HEK293 (cell line): ENCODE measurements at regions not wholly inside any gene's neighbourhood (a gene's known extent, or its start where the extent isn't known, plus 50 kb on each side); places are given as distances from the start of the nearest gene placed in this dataset.

Source experiments
- CTCF ChIA-PET: fragments of 350-600 bp; formaldehyde crosslinking; extraction: SDS; loops from one replicate; lab custom pipeline; 2021; ENCODE audit warnings: antibody characterized with exemption; lab: Yijun Ruan, JAX
- POLR2A ChIA-PET: fragments of 300-600 bp; formaldehyde crosslinking; extraction: SDS; loops from one replicate; lab custom pipeline; 2020; ENCODE audit warnings: antibody characterized with exemption, inconsistent platforms; lab: Yijun Ruan, JAX
- H3K27ac ChIP-seq: fragments of 200-500 bp; sonication (Bioruptor generic); 2 replicates; pipeline ENCODE4 v1.5.1; 2014; ENCODE audit warnings: low read depth, low read length, control low read depth, inconsistent platforms; ENCODE audit errors: extremely low read depth
- H3K36me3 ChIP-seq, 2 experiments: fragments of 200-500 bp in 1 of 2; sonication (Bioruptor generic) in 1 of 2; 1 replicate in 1 of 2; 2 replicates in 1 of 2; pipeline ENCODE4 v1.5.1; 2014 to 2017; ENCODE audit warnings: inconsistent platforms in 2 of 2, low read length in 2 of 2; ENCODE audit not compliant: control insufficient read depth in 2 of 2, insufficient read depth in 1 of 2
- H3K4me1 ChIP-seq: fragments of 200-500 bp; sonication (Bioruptor generic); 2 replicates; pipeline ENCODE4 v1.5.1; 2014; ENCODE audit warnings: mild to moderate bottlenecking, low read length, inconsistent platforms; ENCODE audit not compliant: control insufficient read depth, insufficient read depth
- H3K4me3 ChIP-seq: 2 replicates; pipeline ENCODE4 v1.5.1; 2011; ENCODE audit warnings: low read depth, mild to moderate bottlenecking, control low read depth, low read length, moderate library complexity
- H3K9me3 ChIP-seq: fragments of 200-500 bp; sonication (Bioruptor generic); 2 replicates; pipeline ENCODE4 v1.5.1; 2014; ENCODE audit warnings: low read depth, low read length, inconsistent platforms; ENCODE audit not compliant: control insufficient read depth, insufficient read depth
- BCL11A ChIP-seq: fragments of 450-650 bp; formaldehyde crosslinking; IDR thresholded peaks from 2 replicates; pipeline ENCODE4 v1.5.1; 2016; ENCODE audit warnings: low read depth, missing biosample characterization, missing genetic modification characterization
- GFI1B ChIP-seq: fragments of 450-650 bp; formaldehyde crosslinking; IDR thresholded peaks from 2 replicates; pipeline ENCODE4 v1.5.1; 2016; ENCODE audit warnings: missing biosample characterization, missing genetic modification characterization
- GLIS2 ChIP-seq: fragments of 450-650 bp; formaldehyde crosslinking; IDR thresholded peaks from 2 replicates; pipeline ENCODE4 v1.5.1; 2016; ENCODE audit warnings: missing biosample characterization, missing genetic modification characterization
- IKZF3 ChIP-seq: fragments of 450-650 bp; IDR thresholded peaks from 2 replicates; pipeline ENCODE4 v1.5.0; 2018; ENCODE audit warnings: missing biosample characterization, mild to moderate bottlenecking, missing genetic modification characterization, moderate library complexity
- KLF10 ChIP-seq: fragments of 450-650 bp; IDR thresholded peaks from 2 replicates; pipeline ENCODE4 v1.5.1; 2018; ENCODE audit warnings: missing biosample characterization, mild to moderate bottlenecking, missing genetic modification characterization
- KLF16 ChIP-seq: fragments of 450-650 bp; formaldehyde crosslinking; IDR thresholded peaks from 2 replicates; pipeline ENCODE4 v1.5.1; 2017; ENCODE audit warnings: missing biosample characterization, missing genetic modification characterization
- MEIS1 ChIP-seq: sonication (generic); formaldehyde crosslinking; IDR thresholded peaks from 2 replicates; pipeline ENCODE4 v1.8.1; 2022; ENCODE audit warnings: missing genetic modification reagents, mild to moderate bottlenecking, borderline replicate concordance
- SCRT2 ChIP-seq: fragments of 450-650 bp; formaldehyde crosslinking; IDR thresholded peaks from 2 replicates; pipeline ENCODE4 v1.5.1; 2016; ENCODE audit warnings: missing biosample characterization, missing genetic modification characterization
- ZFP69B ChIP-seq: fragments of 450-650 bp; formaldehyde crosslinking; IDR thresholded peaks from 2 replicates; pipeline ENCODE4 v1.5.1; 2016; ENCODE audit warnings: missing biosample characterization, missing genetic modification characterization
- ZNF140 ChIP-seq: fragments of 450-650 bp; formaldehyde crosslinking; IDR thresholded peaks from 2 replicates; pipeline ENCODE4 v1.5.1; 2016; ENCODE audit warnings: missing biosample characterization, missing genetic modification characterization
- ZNF19 ChIP-seq: fragments of 450-650 bp; formaldehyde crosslinking; IDR thresholded peaks from 2 replicates; pipeline ENCODE4; 2016; ENCODE audit warnings: missing biosample characterization, missing genetic modification characterization, low read depth
- ZNF266 ChIP-seq: fragments of 450-650 bp; formaldehyde crosslinking; IDR thresholded peaks from 2 replicates; pipeline ENCODE4 v1.5.1; 2016; ENCODE audit warnings: missing biosample characterization, missing genetic modification characterization, low read depth
- ZNF324 ChIP-seq: fragments of 450-650 bp; formaldehyde crosslinking; IDR thresholded peaks from 2 replicates; pipeline ENCODE4 v1.5.1; 2016; ENCODE audit warnings: missing biosample characterization, missing genetic modification characterization
- ZNF404 ChIP-seq: fragments of 450-650 bp; formaldehyde crosslinking; IDR thresholded peaks from 2 replicates; pipeline ENCODE4 v1.5.1; 2017; ENCODE audit warnings: missing biosample characterization, missing genetic modification characterization
- ZNF768 ChIP-seq: fragments of 450-650 bp; formaldehyde crosslinking; IDR thresholded peaks from 2 replicates; pipeline ENCODE4 v1.5.1; 2018; ENCODE audit warnings: missing biosample characterization, mild to moderate bottlenecking, missing genetic modification characterization
- ZNF830 ChIP-seq: fragments of 450-650 bp; IDR thresholded peaks from 2 replicates; pipeline ENCODE4 v1.5.0; 2018; ENCODE audit warnings: missing biosample characterization, missing genetic modification characterization, low read depth, mild to moderate bottlenecking, moderate library complexity
- ZNF837 ChIP-seq: fragments of 450-650 bp; formaldehyde crosslinking; IDR thresholded peaks from 2 replicates; pipeline ENCODE4 v1.5.1; 2016; ENCODE audit warnings: missing biosample characterization, missing genetic modification characterization
- ZXDB ChIP-seq: fragments of 450-650 bp; formaldehyde crosslinking; IDR thresholded peaks from 2 replicates; pipeline ENCODE4 v1.5.1; 2016; ENCODE audit warnings: missing biosample characterization, missing genetic modification characterization
- TF ChIP-seq, protein P1 (sequence below): fragments of 450-650 bp; formaldehyde crosslinking; IDR thresholded peaks from 2 replicates; pipeline ENCODE4 v1.5.1; 2016; ENCODE audit warnings: missing biosample characterization, missing genetic modification characterization, borderline replicate concordance
- TF ChIP-seq, protein P2 (sequence below): fragments of 450-650 bp; IDR thresholded peaks from 2 replicates; pipeline ENCODE4 v1.5.1; 2018; ENCODE audit warnings: missing biosample characterization, mild to moderate bottlenecking, missing genetic modification characterization
- TF ChIP-seq, protein P3 (sequence below): fragments of 450-650 bp; formaldehyde crosslinking; conservative IDR thresholded peaks from 2 replicates; pipeline ENCODE4 v1.5.1; 2016; ENCODE audit warnings: low read depth, missing biosample characterization, missing genetic modification characterization
- TF ChIP-seq, protein P4 (sequence below): fragments of 450-650 bp; formaldehyde crosslinking; IDR thresholded peaks from 2 replicates; pipeline ENCODE4 v1.5.1; 2016; ENCODE audit warnings: missing biosample characterization, missing genetic modification characterization
- TF ChIP-seq, protein P5 (sequence below): sonication (generic); formaldehyde crosslinking; IDR thresholded peaks from 2 replicates; pipeline ENCODE4 v1.8.1; 2022; ENCODE audit warnings: mild to moderate bottlenecking, moderate library complexity, missing genetic modification reagents
- TF ChIP-seq, protein P6 (sequence below): fragments of 450-650 bp; formaldehyde crosslinking; IDR thresholded peaks from 2 replicates; pipeline ENCODE4 v1.5.1; 2017; ENCODE audit warnings: missing biosample characterization, missing genetic modification characterization

DNA sequence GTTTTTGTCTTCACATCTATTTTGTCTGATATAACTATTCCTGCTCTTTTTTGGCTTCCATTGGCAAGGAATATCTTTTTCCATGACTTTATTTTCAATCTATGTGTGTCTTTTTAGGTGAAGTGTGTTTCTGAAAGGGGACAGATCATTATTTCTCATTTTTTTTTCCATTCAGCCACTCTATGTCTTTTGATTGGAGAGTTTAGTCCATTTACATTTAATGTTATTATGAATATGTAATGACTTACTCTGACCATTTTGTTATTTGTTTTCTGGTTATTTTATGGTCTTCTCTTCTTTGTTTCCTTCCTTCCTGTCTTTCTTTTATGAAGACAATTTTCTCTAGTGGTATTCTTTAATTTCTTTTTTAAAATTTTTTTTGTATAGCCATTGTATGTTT is 178.6 kb upstream of the CNTN5 start:
- no peaks in the 10 kb centered on the region for H3K4me1 ChIP-seq
- TF ChIP-seq, protein P1, sequence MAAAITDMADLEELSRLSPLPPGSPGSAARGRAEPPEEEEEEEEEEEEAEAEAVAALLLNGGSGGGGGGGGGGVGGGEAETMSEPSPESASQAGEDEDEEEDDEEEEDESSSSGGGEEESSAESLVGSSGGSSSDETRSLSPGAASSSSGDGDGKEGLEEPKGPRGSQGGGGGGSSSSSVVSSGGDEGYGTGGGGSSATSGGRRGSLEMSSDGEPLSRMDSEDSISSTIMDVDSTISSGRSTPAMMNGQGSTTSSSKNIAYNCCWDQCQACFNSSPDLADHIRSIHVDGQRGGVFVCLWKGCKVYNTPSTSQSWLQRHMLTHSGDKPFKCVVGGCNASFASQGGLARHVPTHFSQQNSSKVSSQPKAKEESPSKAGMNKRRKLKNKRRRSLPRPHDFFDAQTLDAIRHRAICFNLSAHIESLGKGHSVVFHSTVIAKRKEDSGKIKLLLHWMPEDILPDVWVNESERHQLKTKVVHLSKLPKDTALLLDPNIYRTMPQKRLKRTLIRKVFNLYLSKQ (tag by site-specific recombination), result no peak
- TF ChIP-seq ZNF837 (tag by site-specific recombination) (no peak), IKZF3 (no peak)
- no peak overlapping the region for H3K4me3 ChIP-seq
- no peak overlapping the region for H3K27ac ChIP-seq
- H3K36me3 ChIP-seq, result no peaks in the 10 kb centered on the region
- H3K9me3 ChIP-seq, result no peaks in the 10 kb centered on the region
- ChIA-PET POLR2A (no interaction called here), CTCF (no interaction called here)

DNA sequence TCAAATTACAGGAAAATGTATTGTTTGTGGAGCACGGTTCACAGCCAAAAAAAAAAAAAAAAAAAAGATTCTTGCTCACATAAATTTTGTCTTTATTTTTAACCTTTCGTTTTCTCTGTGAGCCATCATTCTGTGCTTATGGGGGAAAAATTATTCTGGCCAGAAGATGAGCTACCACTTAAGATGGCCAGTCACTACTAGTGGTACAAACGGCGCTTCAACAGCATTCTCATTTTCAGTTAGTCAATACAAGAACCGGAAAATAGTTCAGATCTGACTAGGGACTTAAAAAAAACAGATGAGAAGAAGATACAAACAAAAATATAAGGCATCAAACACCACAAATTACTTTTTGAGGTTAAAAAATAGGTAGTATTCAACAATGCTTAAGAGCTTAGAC is 158.6 kb upstream of the CNTN5 start:
- ChIA-PET CTCF (interaction anchor here (0.6 kb wide), 1 partner anchor 68 kb away, joined by 4 read pairs; no protein-coding TSS in a partner anchor), POLR2A (no interaction called here)

DNA sequence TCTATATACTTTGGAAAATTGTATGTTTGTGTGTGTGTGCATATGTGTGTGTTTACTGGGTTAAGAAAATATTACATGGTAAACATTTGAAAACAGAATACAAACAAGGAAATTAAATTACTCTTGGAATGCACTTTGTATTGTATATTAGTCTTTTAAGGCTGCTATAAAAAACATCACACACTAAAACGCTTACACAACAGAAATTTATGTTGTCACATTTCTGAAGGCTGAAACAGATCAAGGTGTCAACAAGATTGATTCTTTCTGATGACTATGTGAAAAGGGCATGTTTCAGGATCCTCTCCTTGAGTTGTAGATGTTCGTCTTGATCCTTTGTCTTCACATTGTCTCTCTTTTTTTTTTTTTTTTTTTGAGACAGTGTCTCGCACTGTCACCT is 149.1 kb upstream of the CNTN5 start:
- no peaks in the 10 kb centered on the region for H3K36me3 ChIP-seq
- ChIA-PET POLR2A (no interaction called here), CTCF (no interaction called here)
- no peaks in the 10 kb centered on the region for H3K4me1 ChIP-seq
- no peak overlapping the region for H3K4me3 ChIP-seq
- H3K9me3 ChIP-seq, result no peaks in the 10 kb centered on the region
- no peak overlapping the region for H3K27ac ChIP-seq
- TF ChIP-seq, protein P2, sequence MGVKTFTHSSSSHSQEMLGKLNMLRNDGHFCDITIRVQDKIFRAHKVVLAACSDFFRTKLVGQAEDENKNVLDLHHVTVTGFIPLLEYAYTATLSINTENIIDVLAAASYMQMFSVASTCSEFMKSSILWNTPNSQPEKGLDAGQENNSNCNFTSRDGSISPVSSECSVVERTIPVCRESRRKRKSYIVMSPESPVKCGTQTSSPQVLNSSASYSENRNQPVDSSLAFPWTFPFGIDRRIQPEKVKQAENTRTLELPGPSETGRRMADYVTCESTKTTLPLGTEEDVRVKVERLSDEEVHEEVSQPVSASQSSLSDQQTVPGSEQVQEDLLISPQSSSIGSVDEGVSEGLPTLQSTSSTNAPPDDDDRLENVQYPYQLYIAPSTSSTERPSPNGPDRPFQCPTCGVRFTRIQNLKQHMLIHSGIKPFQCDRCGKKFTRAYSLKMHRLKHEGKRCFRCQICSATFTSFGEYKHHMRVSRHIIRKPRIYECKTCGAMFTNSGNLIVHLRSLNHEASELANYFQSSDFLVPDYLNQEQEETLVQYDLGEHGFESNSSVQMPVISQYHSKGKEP (tag by site-specific recombination), result no peak
- TF ChIP-seq ZNF140 (tag by site-specific recombination) (no peak), SCRT2 (tag by site-specific recombination) (no peak), GLIS2 (no peak), GFI1B (tag by site-specific recombination) (no peak), ZNF324 (no peak), ZNF830 (no peak), ZXDB (tag by site-specific recombination) (no peak), BCL11A (tag by site-specific recombination) (no peak), KLF16 (tag by site-specific recombination) (no peak)
- TF ChIP-seq, protein P3, sequence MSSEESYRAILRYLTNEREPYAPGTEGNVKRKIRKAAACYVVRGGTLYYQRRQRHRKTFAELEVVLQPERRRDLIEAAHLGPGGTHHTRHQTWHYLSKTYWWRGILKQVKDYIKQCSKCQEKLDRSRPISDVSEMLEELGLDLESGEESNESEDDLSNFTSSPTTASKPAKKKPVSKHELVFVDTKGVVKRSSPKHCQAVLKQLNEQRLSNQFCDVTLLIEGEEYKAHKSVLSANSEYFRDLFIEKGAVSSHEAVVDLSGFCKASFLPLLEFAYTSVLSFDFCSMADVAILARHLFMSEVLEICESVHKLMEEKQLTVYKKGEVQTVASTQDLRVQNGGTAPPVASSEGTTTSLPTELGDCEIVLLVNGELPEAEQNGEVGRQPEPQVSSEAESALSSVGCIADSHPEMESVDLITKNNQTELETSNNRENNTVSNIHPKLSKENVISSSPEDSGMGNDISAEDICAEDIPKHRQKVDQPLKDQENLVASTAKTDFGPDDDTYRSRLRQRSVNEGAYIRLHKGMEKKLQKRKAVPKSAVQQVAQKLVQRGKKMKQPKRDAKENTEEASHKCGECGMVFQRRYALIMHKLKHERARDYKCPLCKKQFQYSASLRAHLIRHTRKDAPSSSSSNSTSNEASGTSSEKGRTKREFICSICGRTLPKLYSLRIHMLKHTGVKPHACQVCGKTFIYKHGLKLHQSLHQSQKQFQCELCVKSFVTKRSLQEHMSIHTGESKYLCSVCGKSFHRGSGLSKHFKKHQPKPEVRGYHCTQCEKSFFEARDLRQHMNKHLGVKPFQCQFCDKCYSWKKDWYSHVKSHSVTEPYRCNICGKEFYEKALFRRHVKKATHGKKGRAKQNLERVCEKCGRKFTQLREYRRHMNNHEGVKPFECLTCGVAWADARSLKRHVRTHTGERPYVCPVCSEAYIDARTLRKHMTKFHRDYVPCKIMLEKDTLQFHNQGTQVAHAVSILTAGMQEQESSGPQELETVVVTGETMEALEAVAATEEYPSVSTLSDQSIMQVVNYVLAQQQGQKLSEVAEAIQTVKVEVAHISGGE, result no peak
- TF ChIP-seq, protein P4, sequence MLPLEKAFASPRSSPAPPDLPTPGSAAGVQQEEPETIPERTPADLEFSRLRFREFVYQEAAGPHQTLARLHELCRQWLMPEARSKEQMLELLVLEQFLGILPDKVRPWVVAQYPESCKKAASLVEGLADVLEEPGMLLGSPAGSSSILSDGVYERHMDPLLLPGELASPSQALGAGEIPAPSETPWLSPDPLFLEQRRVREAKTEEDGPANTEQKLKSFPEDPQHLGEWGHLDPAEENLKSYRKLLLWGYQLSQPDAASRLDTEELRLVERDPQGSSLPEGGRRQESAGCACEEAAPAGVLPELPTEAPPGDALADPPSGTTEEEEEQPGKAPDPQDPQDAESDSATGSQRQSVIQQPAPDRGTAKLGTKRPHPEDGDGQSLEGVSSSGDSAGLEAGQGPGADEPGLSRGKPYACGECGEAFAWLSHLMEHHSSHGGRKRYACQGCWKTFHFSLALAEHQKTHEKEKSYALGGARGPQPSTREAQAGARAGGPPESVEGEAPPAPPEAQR (tag by site-specific recombination), result no peak
- TF ChIP-seq, protein P5, sequence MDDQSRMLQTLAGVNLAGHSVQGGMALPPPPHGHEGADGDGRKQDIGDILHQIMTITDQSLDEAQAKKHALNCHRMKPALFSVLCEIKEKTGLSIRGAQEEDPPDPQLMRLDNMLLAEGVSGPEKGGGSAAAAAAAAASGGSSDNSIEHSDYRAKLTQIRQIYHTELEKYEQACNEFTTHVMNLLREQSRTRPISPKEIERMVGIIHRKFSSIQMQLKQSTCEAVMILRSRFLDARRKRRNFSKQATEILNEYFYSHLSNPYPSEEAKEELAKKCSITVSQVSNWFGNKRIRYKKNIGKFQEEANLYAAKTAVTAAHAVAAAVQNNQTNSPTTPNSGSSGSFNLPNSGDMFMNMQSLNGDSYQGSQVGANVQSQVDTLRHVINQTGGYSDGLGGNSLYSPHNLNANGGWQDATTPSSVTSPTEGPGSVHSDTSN (CRISPR knock-in tag), result no peak

More for the DNA sequence above, 158.6 kb upstream of the CNTN5 start:
- Histone ChIP-seq H3K4me1 (no peaks in the 10 kb centered on the region), H3K4me3 (no peak overlapping the region), H3K36me3 (no peaks in the 10 kb centered on the region), H3K9me3 (no peaks in the 10 kb centered on the region)
- TF ChIP-seq ZNF19, result no peak
- TF ChIP-seq MEIS1 (CRISPR knock-in tag), result no peak
- TF ChIP-seq, protein P6, sequence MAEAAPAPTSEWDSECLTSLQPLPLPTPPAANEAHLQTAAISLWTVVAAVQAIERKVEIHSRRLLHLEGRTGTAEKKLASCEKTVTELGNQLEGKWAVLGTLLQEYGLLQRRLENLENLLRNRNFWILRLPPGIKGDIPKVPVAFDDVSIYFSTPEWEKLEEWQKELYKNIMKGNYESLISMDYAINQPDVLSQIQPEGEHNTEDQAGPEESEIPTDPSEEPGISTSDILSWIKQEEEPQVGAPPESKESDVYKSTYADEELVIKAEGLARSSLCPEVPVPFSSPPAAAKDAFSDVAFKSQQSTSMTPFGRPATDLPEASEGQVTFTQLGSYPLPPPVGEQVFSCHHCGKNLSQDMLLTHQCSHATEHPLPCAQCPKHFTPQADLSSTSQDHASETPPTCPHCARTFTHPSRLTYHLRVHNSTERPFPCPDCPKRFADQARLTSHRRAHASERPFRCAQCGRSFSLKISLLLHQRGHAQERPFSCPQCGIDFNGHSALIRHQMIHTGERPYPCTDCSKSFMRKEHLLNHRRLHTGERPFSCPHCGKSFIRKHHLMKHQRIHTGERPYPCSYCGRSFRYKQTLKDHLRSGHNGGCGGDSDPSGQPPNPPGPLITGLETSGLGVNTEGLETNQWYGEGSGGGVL (tag by site-specific recombination), result no peak
- no peak for TF ChIP-seq KLF10 (tag by site-specific recombination)
- TF ChIP-seq ZNF266 (tag by site-specific recombination), result no peak
- TF ChIP-seq ZNF768, result no peak
- no peak for TF ChIP-seq ZFP69B (tag by site-specific recombination)
- TF ChIP-seq ZNF837 (tag by site-specific recombination), result no peak
- TF ChIP-seq ZNF404, result no peak
- TF ChIP-seq, all 188 proteins: peak for 0
- no peak overlapping the region for H3K27ac ChIP-seq
